HEK293 (cell line): ENCODE measurements at regions not wholly inside any gene's neighbourhood (a gene's known extent, or its start where the extent isn't known, plus 50 kb on each side); places are given as distances from the start of the nearest gene placed in this dataset.

Experiments
- REPIN1 ChIP-seq: fragments of 450-650 bp; formaldehyde crosslinking; IDR thresholded peaks from 2 replicates; pipeline ENCODE4 v1.5.1; 2017; ENCODE audit warnings: missing biosample characterization, missing genetic modification characterization, low read depth
- YY1 ChIP-seq: fragments of 450-650 bp; formaldehyde crosslinking; IDR thresholded peaks from 2 replicates; pipeline ENCODE4 v1.5.1; 2018; ENCODE audit warnings: missing biosample characterization, missing genetic modification characterization
- ZBTB17 ChIP-seq: fragments of 450-650 bp; formaldehyde crosslinking; IDR thresholded peaks from 2 replicates; pipeline ENCODE4 v1.5.1; 2016; ENCODE audit warnings: missing biosample characterization, missing genetic modification characterization
- ZBTB20 ChIP-seq: fragments of 450-650 bp; formaldehyde crosslinking; IDR thresholded peaks from 2 replicates; pipeline ENCODE4 v1.5.1; 2016; ENCODE audit warnings: missing biosample characterization, missing genetic modification characterization
- ZNF133 ChIP-seq: fragments of 450-650 bp; formaldehyde crosslinking; IDR thresholded peaks from 2 replicates; pipeline ENCODE4 v1.5.1; 2016; ENCODE audit warnings: missing biosample characterization, missing genetic modification characterization
- ZNF324 ChIP-seq: fragments of 450-650 bp; formaldehyde crosslinking; IDR thresholded peaks from 2 replicates; pipeline ENCODE4 v1.5.1; 2016; ENCODE audit warnings: missing biosample characterization, missing genetic modification characterization
- ZNF501 ChIP-seq: fragments of 450-650 bp; formaldehyde crosslinking; IDR thresholded peaks from 2 replicates; pipeline ENCODE4 v1.5.1; 2016; ENCODE audit warnings: missing biosample characterization, missing genetic modification characterization
- ZNF544 ChIP-seq: fragments of 450-650 bp; formaldehyde crosslinking; IDR thresholded peaks from 2 replicates; pipeline ENCODE4 v1.5.0; 2017; ENCODE audit warnings: missing biosample characterization, missing genetic modification characterization
- ZNF837 ChIP-seq: fragments of 450-650 bp; formaldehyde crosslinking; IDR thresholded peaks from 2 replicates; pipeline ENCODE4 v1.5.1; 2016; ENCODE audit warnings: missing biosample characterization, missing genetic modification characterization
- ZSCAN30 ChIP-seq: fragments of 450-650 bp; IDR thresholded peaks from 2 replicates; pipeline ENCODE4 v1.5.1; 2018; ENCODE audit warnings: missing biosample characterization, mild to moderate bottlenecking, missing genetic modification characterization, moderate library complexity
- TF ChIP-seq, protein P1 (sequence below): fragments of 450-650 bp; formaldehyde crosslinking; IDR thresholded peaks from 2 replicates; pipeline ENCODE4 v1.5.1; 2016; ENCODE audit warnings: missing biosample characterization, missing genetic modification characterization
- TF ChIP-seq, protein P2 (sequence below): fragments of 450-650 bp; formaldehyde crosslinking; IDR thresholded peaks from 2 replicates; pipeline ENCODE4 v1.5.1; 2016; ENCODE audit warnings: missing biosample characterization, missing genetic modification characterization
- TF ChIP-seq, protein P3 (sequence below): fragments of 450-650 bp; formaldehyde crosslinking; IDR thresholded peaks from 2 replicates; pipeline ENCODE4 v1.5.1; 2016; ENCODE audit warnings: missing biosample characterization, missing genetic modification characterization

DNA sequence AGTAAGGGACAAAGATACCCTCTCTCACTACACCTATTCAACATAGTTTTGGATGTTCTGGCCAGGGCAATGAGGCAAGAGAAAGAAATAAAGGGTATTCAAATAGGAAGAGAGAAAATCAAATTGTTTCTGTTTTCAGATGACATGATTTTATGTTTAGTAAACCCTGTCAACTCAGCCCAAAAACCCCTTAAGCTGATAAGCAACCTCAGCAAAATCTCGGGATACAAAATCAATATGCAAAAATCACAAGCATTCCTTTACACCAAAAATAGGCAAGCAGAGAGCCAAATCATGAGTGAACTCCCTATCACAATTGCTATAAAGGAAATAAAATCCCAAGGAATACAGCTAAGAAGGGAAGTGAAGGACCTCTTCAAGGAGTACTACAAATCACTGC lies 1130.7 kb upstream of the PIK3C3 start:
- TF ChIP-seq ZNF837 (tag by site-specific recombination) (no peak), ZNF544 (tag by site-specific recombination) (no peak), REPIN1 (no peak), ZSCAN30 (tag by site-specific recombination) (no peak), ZNF501 (tag by site-specific recombination) (no peak), ZBTB20 (tag by site-specific recombination) (no peak), ZNF324 (no peak), ZBTB17 (no peak), YY1 (no peak), ZNF133 (tag by site-specific recombination) (no peak)
- TF ChIP-seq, protein P1, sequence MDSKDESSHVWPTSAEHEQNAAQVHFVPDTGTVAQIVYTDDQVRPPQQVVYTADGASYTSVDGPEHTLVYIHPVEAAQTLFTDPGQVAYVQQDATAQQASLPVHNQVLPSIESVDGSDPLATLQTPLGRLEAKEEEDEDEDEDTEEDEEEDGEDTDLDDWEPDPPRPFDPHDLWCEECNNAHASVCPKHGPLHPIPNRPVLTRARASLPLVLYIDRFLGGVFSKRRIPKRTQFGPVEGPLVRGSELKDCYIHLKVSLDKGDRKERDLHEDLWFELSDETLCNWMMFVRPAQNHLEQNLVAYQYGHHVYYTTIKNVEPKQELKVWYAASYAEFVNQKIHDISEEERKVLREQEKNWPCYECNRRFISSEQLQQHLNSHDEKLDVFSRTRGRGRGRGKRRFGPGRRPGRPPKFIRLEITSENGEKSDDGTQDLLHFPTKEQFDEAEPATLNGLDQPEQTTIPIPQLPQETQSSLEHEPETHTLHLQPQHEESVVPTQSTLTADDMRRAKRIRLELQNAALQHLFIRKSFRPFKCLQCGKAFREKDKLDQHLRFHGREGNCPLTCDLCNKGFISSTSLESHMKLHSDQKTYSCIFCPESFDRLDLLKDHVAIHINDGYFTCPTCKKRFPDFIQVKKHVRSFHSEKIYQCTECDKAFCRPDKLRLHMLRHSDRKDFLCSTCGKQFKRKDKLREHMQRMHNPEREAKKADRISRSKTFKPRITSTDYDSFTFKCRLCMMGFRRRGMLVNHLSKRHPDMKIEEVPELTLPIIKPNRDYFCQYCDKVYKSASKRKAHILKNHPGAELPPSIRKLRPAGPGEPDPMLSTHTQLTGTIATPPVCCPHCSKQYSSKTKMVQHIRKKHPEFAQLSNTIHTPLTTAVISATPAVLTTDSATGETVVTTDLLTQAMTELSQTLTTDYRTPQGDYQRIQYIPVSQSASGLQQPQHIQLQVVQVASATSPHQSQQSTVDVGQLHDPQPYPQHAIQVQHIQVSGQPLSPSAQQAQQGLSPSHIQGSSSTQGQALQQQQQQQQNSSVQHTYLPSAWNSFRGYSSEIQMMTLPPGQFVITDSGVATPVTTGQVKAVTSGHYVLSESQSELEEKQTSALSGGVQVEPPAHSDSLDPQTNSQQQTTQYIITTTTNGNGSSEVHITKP (tag by site-specific recombination) = no peak
- TF ChIP-seq, protein P2, sequence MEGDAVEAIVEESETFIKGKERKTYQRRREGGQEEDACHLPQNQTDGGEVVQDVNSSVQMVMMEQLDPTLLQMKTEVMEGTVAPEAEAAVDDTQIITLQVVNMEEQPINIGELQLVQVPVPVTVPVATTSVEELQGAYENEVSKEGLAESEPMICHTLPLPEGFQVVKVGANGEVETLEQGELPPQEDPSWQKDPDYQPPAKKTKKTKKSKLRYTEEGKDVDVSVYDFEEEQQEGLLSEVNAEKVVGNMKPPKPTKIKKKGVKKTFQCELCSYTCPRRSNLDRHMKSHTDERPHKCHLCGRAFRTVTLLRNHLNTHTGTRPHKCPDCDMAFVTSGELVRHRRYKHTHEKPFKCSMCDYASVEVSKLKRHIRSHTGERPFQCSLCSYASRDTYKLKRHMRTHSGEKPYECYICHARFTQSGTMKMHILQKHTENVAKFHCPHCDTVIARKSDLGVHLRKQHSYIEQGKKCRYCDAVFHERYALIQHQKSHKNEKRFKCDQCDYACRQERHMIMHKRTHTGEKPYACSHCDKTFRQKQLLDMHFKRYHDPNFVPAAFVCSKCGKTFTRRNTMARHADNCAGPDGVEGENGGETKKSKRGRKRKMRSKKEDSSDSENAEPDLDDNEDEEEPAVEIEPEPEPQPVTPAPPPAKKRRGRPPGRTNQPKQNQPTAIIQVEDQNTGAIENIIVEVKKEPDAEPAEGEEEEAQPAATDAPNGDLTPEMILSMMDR (tag by site-specific recombination) = no peak
- TF ChIP-seq, protein P3, sequence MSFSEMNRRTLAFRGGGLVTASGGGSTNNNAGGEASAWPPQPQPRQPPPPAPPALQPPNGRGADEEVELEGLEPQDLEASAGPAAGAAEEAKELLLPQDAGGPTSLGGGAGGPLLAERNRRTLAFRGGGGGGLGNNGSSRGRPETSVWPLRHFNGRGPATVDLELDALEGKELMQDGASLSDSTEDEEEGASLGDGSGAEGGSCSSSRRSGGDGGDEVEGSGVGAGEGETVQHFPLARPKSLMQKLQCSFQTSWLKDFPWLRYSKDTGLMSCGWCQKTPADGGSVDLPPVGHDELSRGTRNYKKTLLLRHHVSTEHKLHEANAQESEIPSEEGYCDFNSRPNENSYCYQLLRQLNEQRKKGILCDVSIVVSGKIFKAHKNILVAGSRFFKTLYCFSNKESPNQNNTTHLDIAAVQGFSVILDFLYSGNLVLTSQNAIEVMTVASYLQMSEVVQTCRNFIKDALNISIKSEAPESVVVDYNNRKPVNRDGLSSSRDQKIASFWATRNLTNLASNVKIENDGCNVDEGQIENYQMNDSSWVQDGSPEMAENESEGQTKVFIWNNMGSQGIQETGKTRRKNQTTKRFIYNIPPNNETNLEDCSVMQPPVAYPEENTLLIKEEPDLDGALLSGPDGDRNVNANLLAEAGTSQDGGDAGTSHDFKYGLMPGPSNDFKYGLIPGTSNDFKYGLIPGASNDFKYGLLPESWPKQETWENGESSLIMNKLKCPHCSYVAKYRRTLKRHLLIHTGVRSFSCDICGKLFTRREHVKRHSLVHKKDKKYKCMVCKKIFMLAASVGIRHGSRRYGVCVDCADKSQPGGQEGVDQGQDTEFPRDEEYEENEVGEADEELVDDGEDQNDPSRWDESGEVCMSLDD = no peak
